C4-2B (cell line): ENCODE measurements at regions not wholly inside any gene's neighbourhood (a gene's known extent, or its start where the extent isn't known, plus 50 kb on each side); places are given as distances from the start of the nearest gene placed in this dataset.

ENCODE experiments used
- CTCF ChIP-seq: fragments of 450-650 bp; conservative IDR thresholded peaks from 2 replicates; pipeline ENCODE4 v1.5.1; 2017; ENCODE audit warnings: mild to moderate bottlenecking
- ZFX ChIP-seq: fragments of 450-650 bp; IDR thresholded peaks from 2 replicates; pipeline ENCODE4 v1.6.1; 2017

DNA sequence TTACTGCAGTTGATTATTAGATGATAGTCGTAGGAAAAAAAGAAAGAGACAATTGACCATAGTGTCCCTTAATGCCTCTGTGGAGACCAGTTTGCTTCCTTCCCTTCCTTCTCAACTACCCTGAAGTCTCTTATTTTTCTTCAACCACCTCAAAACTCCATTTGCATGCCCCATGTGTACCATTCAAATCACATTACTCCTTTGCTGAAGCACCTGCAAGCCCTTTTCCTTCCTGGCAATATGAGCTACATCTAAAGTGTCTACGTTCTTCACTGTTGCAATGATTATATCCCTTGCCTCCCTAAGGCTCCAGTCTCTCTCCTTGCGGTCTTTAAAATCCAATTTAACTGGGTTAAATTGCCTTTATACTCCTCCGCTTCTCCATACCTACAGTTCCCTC lies 867.4 kb upstream of the API5 start:
- TF ChIP-seq CTCF (no peak), ZFX (no peak)
